ENCODE measurements at regions not wholly inside any gene's neighbourhood (a gene's known extent, or its start where the extent isn't known, plus 50 kb on each side); places are given as distances from the start of the nearest gene placed in this dataset.

DNA sequence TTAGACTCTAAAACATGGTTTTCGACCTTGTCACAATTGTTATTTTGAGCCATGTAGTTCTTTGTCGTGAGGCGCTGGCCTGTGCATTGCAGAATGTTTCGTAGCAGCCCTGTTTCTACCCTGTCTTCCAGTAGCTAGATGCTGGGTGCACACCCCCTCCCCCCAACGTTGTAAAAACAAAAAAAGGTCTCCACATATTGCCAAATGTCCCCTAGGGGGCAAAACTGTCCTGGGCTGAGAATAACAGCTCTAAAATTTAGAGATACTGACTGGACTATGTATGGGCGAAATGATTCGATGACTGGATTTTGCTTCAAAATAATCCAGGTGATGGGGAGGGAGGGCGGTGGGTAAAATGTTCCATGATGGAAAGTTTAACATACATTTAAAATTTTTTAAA lies 126.1 kb upstream of the FUT8 start:
- no peak for DNase-seq

DNA sequence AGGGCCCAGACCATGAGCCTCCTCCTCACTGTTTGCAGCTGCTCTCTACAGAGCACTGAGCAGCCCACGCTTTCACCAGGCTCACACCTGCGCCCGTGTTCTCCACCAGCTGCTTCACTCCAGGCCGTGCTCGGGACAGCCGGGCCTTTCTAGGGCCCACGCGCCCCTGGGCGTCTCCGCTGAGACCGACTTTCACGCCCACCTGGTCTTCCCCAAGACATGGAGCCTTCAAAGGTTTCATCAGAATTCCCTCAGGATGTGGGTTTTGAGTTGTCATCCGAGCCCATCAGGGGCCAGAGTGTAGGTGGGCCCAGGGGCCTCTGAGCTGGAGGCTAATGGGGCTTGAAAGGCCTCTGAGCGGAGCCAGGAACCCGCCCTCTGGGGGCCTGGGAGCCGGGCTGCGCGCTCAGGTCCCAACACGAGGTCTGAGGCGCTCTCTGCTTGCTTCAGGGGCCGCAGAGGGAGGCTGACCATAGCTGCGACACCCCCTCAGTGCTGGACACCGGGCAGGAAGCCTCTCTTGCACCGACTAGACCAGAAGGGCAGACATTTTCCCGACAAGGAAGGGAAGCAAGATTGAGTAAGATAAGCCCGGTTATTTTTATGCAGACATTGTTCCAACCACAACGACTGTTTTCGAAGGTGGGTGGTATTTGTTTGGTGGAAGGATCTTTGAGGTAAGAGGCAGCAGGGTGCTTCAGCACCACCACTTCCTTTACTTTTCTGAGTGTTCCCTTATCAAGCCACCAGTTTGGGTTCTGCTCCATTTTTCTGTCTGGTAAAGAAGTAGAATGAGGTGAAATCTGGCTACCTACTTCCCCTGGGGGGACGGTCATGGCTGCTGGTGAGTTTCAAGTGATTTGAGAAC lies 125.0 kb upstream of the FUT8 start:
- no peak for DNase-seq

DNA sequence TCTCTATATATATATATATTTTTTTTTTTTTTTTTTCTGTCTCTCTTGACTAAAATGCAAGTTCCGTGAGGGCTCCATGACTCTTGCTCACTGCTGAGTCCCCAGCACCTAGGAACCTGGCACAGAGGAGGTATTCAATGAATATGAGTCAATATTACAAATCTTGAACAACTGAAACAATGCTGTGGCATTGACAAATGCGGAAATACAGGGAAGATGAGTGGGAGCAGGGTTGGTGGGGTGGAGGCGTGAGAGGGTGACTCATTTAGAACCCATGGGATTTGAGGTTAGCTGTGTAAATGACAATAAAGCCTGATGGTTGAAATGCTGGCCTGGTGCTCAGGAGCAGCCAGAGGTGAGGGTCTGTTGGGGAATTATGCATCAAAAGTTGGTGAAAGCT lies 121.7 kb upstream of the FUT8 start:
- DNase-seq = no peak

GRCh38 chr14:65291531-65291930 lies 121.0 kb upstream of the FUT8 start:
- no peak for DNase-seq

- DNase-seq = no peak
These were observed 117.7 kb upstream of the FUT8 start for GRCh38 chr14:65294816-65295215.

DNA sequence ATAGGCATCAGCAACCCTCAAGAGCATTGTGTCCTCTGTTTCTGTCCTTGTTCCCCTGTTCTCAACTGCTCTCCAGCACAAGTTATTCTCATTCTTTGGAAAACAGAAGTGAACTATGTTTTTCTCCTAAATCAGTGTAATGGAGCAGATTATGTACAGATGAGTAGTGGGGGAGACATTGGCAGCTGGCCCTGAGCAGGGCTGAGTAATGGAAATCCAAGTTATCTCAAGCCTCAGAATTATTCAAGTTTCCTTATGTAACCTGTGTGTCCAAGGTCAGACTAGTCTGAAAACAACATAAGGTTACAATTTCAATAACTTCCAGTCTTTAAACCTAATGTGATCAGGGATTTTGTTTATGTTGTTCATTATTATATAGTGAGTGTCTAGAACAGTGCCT lies 116.1 kb upstream of the FUT8 start:
- DNase-seq = no peak

DNA sequence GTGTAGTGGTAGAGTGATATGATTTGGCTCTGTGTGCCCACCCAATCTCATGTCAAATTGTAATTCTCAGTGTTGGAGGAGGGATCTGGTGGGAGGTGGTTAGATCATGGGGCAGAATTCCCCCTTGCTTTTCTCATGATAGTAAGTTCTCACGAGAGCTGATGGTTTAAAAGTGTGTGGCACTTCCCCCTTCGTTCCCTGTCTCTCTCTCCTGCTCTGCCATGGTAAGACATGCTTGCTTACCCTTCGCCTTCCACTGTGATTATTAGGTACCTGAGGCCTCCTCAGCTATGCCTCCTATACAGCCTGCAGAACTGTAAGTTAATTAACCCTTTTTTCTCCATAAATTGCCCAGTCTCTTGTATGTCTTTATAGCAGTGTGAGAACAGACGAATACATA lies 115.7 kb upstream of the FUT8 start:
- no peak for DNase-seq

- DNase-seq = no peak
These were observed 114.8 kb upstream of the FUT8 start for GRCh38 chr14:65297744-65298143.

GRCh38 chr14:65299826-65300225 lies 112.7 kb upstream of the FUT8 start:
- DNase-seq = no peak

DNA sequence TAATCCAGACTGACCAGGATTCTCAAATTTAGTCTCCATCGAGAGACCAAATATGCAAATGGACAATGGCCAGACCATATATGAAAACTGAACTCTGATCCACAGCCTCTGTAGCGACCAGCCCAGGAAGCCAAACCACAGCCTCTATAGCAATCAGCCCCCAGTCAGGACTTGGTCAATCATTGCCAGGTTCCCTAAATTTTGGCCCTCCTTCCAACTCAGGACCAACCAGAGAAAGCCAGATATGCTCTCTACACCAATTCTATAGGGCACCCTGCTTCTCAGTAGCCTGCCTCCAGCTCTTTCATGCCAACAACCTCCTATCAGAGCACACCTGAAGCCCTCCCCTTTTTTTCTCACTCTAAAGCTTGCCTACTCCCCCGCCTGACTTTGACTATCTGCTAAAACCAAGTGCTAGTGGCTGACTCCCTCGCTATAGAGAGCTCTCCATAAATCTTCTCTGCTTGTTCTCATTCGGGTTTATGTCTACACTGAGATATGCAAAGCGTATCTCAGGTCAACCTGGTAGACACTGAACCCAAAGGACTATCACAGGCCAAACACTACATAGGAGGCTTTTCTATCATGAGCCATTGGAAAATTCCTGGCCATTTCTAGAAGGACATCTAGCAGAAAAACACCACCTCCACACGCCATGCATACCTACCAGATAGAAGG lies 110.5 kb upstream of the FUT8 start:
- no peak for DNase-seq

DNA sequence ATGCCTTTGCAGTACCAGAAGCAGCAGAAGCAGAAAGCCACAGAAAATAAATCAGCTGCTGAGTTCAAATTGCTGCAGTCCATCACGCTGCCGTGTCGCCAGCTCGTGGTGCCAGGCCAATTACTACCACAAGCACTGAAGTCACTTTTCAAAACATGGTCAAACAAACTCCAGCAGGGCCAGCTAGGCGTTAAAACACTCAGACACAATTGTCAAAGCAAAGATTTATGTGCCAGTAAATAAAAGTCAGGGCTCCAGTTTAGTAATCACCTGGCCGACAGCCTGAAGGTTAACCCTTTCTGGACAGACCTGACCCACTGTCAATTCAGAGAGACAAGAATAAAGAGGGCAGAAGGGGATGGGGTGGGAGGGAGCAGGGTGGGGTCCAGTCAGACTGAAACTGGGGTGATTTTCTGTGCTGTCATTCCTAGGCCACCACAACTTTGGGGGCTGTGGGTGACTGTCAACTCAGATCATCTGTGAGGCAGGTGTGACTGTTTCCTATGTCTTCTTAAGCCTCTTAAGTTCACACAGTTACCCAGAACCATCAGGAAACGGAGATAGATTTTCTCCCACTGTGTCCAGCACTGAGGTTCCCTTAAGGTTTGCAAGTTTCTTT lies 109.8 kb upstream of the FUT8 start:
- no peak for DNase-seq

DNA sequence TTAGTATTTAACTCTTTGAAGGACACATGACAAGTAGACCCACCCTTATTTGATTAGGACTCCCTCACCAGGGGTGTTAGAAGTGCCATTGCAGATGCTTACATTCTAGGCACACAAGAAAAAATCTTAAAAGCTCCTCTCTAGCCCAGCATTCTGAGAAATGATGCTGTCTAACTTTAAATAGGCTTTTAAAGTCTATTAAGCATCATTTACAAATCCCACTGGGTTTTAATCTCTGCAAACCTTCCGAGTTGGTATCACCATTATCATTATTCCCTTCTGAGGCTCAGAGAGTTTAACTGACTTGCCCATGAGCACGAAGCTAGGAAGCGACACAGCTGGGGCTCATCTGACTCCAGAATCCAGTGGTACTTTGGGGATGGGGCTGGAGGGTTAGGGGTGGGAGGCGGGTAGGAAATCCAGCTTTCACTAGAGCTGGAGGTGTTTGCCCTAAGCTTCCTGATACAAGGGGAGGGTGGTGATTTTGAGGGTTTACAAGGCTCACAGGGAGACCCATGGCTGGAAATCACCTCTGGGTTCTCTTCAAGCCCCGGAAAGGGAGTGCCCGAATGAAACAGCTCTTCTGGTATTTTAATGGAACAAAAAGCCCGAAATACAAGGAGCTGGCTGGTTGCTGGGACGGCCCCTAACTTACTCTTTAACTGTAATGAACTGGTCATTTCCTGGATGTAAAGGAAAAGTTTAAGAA lies 109.2 kb upstream of the FUT8 start:
- DNase-seq = no peak

- no peak for DNase-seq
These were observed 108.7 kb upstream of the FUT8 start for GRCh38 chr14:65303899-65304222.

DNA sequence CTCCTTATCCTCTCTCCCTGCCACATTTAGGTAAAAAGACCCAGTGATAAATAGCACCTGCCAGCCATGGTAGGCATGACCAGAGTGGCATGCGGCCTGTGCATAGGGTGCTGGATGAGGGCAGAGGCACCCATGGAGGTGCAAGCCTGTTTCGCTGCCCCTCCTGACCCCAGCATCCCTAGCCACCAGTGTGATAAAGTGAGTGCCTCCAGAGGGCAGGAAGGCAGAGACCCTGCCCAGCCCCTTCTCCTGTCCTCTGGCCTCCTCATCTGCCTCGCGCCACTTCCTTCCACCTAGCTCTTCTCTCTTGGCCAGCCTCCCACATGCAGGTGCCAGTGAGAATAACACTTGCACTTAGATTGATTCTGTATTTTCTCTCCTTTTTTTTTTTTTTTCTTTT lies 108.3 kb upstream of the FUT8 start:
- no peak for DNase-seq

DNA sequence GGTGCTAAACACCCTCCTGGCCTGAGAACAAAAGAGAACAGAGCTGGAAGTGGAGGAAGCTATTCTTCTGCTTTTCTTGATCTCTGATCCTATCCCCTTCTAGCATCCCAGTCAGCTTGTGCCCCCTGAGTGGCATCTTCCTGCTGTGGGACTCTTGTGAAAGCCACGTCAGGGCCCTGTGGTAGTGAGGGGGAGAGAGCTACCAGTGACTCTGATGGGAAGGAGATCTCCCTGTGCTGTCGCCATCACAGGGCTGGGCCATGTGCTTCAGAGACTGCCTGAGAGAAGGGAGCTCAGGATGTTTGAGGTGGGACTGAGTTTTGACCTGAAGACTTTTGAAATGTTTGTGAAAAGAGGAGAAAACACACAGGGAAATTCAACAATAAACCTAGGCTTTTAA lies 107.6 kb upstream of the FUT8 start:
- no peak for DNase-seq

DNA sequence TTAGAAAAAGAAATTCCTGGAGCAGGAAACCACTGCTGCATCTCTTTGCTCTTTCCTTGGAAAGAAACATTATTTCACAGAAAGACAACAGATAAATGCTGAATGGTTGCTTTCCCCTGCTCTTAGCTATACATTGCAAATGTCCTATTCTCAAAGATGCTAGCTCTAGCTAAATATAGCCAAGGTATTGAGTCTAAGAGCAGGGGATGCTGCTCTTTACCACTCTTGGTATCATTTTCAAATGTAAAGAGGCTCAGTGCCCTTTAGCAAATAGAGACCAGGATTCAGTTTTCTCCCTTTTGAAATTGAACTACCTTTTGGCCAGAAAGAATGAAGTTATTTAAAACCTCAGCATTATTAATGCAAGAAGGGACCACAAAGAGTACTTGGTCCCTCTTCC lies 104.0 kb upstream of the FUT8 start:
- DNase-seq = no peak

DNA sequence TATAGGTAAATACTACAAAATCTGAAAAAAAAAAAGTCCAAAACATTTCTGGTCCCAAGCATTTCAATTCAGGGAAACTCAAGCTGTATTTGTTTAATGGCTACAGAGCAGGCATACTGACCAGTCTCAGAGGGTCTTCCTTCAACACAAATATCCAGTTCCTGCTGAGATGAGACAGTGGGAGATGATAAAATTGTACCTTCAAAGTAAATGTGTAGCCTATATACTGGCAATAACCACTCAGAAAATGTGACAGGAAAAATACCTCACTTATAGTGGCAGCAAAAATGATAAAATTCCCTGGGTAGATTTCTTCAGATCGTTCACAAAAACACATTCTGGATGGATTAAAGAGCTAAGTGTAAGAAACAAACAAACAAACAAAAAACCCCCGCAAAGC lies 102.0 kb upstream of the FUT8 start:
- DNase-seq = no peak

DNA sequence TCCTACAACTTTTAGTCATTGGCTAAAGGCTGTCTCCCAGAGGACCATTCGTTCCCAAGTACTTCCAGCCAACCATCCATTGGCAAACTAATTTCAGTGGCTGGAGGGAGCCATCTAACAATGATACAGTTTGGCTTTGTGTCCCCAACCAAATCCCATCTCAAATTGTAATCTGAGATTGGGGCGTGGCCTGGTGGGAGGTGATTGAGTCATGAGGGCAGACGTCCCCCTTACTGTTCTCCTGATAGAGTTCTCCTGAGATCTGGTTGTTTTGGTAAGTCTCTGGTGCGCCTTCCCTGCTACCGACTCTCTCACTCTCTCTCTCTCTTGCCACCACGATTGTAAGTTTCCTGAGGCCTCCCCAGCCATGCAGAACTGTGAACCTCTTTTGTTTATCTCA lies 99.7 kb upstream of the FUT8 start:
- no peak for DNase-seq

DNA sequence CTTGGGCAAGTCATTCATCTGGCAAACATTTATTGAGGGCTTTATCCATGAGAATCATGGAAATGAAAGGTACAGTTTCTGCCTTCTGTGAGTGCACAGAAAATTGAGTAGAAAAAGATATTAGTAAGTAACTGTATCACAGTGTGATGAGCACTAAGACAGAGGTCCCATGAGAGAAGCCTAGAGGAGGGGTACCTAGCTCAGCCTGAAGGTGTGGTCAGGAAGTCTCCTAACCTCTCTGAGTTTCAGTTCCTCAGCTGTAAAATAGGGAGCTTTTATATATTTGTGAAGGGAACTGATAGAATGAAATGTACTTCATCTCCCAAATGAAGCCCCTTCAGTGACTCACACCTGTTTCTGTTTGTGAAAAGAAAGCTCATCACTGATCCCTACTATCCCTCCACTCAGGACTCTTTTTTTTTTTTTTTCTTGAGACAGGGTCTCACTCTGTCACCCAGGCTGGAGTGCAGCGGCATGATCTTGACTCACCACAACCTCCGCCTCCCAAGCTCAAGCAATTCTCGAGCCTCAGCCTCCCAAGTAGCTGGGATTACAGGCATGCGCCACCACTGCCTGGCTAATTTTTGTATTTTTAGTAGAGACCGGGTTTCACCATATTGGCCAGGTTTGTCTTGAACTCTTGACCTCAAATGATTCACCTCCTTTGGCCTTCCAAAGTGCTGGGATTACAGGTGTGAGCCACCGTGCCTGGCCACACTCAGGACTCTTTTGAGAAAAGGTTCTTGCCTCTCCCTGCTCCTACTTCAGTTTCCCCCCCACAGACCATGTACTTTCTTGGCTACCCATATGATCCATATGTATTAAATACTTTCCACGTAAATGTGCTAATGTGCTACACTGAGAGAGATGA lies 93.7 kb upstream of the FUT8 start:
- no peak for DNase-seq

- DNase-seq = no peak
These were observed 91.7 kb upstream of the FUT8 start for GRCh38 chr14:65320661-65321308.

DNA sequence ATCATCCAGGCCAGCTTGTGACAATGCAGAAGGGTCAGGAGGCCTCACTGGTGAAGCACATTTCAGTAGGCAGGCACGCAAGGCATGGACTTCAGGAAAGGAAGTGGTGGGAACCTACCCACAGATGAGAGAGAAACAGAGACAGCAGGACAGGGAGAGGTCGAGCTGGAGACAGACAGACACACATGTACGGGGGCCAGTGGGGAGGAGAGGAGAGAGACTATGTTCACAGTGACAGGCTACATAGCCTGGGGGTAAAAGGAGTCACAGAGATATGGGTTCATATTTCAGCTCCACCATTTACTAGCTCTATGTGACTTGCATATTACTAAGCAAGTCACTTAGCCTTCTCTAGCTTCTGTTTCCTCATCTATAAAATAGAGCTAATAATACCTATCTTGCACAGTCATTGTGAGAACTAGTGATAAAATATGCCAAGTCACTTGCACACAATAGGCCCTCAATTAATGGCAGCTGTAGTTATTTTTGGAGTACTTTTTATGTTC lies 91.1 kb upstream of the FUT8 start:
- DNase-seq = no peak

GRCh38 chr14:65329481-65329880 lies 83.0 kb upstream of the FUT8 start:
- DNase-seq = no peak

Measured in NCI-H2171 treated with DMSO at 0.1 percent for 48 hours (cell line).